ENCODE measurements at regions not wholly inside any gene's neighbourhood (a gene's known extent, or its start where the extent isn't known, plus 50 kb on each side); places are given as distances from the start of the nearest gene placed in this dataset.
"Not testable (repeated sequence)": the region's sequence is repeated elsewhere in the genome, so short reads cannot be mapped to it uniquely, and the experiment has no call there.

DNA sequence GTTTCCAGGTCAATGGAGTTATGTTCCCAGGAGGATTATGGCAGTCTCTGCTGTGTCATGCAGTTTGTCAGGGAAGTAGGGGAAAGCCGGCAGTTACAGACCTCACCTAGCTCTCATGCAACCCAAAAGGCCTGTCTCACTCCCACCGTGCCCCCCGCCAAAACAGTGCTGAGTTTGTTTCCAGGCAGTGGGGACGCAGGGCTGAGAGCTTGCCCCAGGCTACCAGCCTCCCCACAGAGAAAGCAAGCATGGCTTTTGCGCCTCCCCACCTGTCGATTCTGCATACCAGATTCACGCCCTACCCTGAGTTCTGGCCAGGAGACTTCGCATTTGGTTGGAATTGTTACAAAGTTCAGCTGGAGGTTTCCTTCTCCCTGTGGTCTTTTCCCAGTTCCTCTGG lies 383.9 kb downstream of the PCDH11X start:
- CTCF ChIA-PET; H3K9me3 ChIP-seq (replicated peaks; ENCODE audit: control insufficient read depth, insufficient read depth, low read length); H3K9me1 ChIP-seq (replicated peaks; ENCODE audit: control insufficient read depth, extremely low read depth, insufficient read depth, low read length); BruUV-seq (replicated peaks); H4K20me1 ChIP-seq (replicated peaks; ENCODE audit: control insufficient read depth, extremely low read depth, insufficient read depth, low read length); intact Hi-C loops (cut with micrococcal nuclease); H3K9ac ChIP-seq (replicated peaks; ENCODE audit: extremely low read depth, insufficient read depth, low read length); H3K4me2 ChIP-seq (ENCODE audit: insufficient read depth, low read length); H3K27me3 ChIP-seq (ENCODE audit: control insufficient read depth in 2 of 2, insufficient read depth in 2 of 2, low read length in 2 of 2); H3K79me2 ChIP-seq (ENCODE audit: control insufficient read depth, insufficient read depth, low read length); FAIRE-seq; DNase-seq (ENCODE audit: low read depth, low spot score); H3K4me1 ChIP-seq (ENCODE audit: control insufficient read depth, extremely low read depth, insufficient read depth, low read length); dilution Hi-C loops (cut with MboI; ENCODE audit: extremely low pct_ligation_motif_present, low sequenced_read_pairs); H3K36me3 ChIP-seq (ENCODE audit: control insufficient read depth in 2 of 2, extremely low read depth in 1 of 2, insufficient read depth in 2 of 2, low read length in 2 of 2); H2AFZ ChIP-seq (ENCODE audit: low read depth, low read length); POLR2A ChIA-PET; H3K27ac ChIP-seq (ENCODE audit: insufficient read depth, low read depth, low read length); H3K4me3 ChIP-seq (replicated peaks in 1 of 3; ENCODE audit: insufficient read depth in 1 of 3, low read depth in 1 of 3, low read length in 3 of 3): not testable (repeated sequence)

DNA sequence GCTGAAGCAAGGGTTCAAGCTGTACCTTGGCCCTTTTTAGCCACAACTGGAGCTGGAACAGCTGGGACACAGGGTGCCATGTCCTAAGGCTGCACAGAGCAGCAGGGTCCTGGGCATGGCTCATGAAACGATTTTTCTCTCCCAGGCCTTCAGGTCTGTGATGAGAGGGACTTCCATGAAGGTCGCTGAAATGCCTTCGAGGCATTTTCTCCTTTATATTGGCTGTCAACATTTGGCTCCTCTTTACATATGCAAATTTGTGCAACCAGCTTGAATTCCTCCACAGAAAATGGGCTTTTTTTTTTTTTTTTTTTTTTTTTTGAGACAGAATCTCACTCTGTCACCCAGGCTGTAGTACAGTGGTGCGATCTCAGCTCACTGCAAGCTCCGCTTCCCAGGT lies 430.8 kb downstream of the PCDH11X start:
- intact Hi-C loops (cut with micrococcal nuclease) (no loop called here), dilution Hi-C loops (cut with MboI; ENCODE audit: extremely low pct_ligation_motif_present, low sequenced_read_pairs) (no loop called here)
- Histone ChIP-seq H3K9ac (replicated peaks; ENCODE audit: extremely low read depth, insufficient read depth, low read length) (no peak overlapping the region), H3K4me1 (ENCODE audit: control insufficient read depth, extremely low read depth, insufficient read depth, low read length) (no peaks in the 10 kb centered on the region), H4K20me1 (replicated peaks; ENCODE audit: control insufficient read depth, extremely low read depth, insufficient read depth, low read length) (no peaks in the 10 kb centered on the region), H3K79me2 (ENCODE audit: control insufficient read depth, insufficient read depth, low read length) (no peaks in the 10 kb centered on the region), H3K4me3 (replicated peaks in 1 of 3; ENCODE audit: insufficient read depth in 1 of 3, low read depth in 1 of 3, low read length in 3 of 3) (no peak overlapping the region), H3K27me3 (ENCODE audit: control insufficient read depth in 2 of 2, insufficient read depth in 2 of 2, low read length in 2 of 2) (no peaks in the 10 kb centered on the region), H3K9me1 (replicated peaks; ENCODE audit: control insufficient read depth, extremely low read depth, insufficient read depth, low read length) (no peaks in the 10 kb centered on the region), H3K9me3 (replicated peaks; ENCODE audit: control insufficient read depth, insufficient read depth, low read length) (no peaks in the 10 kb centered on the region), H3K36me3 (ENCODE audit: control insufficient read depth in 2 of 2, extremely low read depth in 1 of 2, insufficient read depth in 2 of 2, low read length in 2 of 2) (no peaks in the 10 kb centered on the region), H3K4me2 (ENCODE audit: insufficient read depth, low read length) (no peak overlapping the region), H2AFZ (ENCODE audit: low read depth, low read length) (no peak overlapping the region), H3K27ac (ENCODE audit: insufficient read depth, low read depth, low read length) (no peak overlapping the region)
- POLR2A ChIA-PET = no interaction called here
- no peak for FAIRE-seq
- CTCF ChIA-PET = no interaction called here
- TF ChIP-seq EZH2 (IDR thresholded peaks at IDR 0.05; ENCODE audit: borderline replicate concordance, low read depth, low read length, severe bottlenecking) (no peak), POLR2AphosphoS5 (IDR thresholded peaks at IDR 0.05; ENCODE audit: insufficient read depth, low read depth, low read length) (no peak), MYC (IDR thresholded peaks at IDR 0.05; ENCODE audit: low read depth, low read length) (no peak), POLR2A (IDR thresholded peaks at IDR 0.05; ENCODE audit: low read depth, low read length) (no peak), JUN (IDR thresholded peaks at IDR 0.05; ENCODE audit: borderline replicate concordance, insufficient read depth, insufficient read length, low read depth) (no peak), FOS (IDR thresholded peaks at IDR 0.05; ENCODE audit: borderline replicate concordance, insufficient read depth, low read length) (no peak), GATA2 (IDR thresholded peaks at IDR 0.05; ENCODE audit: insufficient read depth, insufficient read length, low read depth, low read length) (no peak)
- TF ChIP-seq, protein P1, sequence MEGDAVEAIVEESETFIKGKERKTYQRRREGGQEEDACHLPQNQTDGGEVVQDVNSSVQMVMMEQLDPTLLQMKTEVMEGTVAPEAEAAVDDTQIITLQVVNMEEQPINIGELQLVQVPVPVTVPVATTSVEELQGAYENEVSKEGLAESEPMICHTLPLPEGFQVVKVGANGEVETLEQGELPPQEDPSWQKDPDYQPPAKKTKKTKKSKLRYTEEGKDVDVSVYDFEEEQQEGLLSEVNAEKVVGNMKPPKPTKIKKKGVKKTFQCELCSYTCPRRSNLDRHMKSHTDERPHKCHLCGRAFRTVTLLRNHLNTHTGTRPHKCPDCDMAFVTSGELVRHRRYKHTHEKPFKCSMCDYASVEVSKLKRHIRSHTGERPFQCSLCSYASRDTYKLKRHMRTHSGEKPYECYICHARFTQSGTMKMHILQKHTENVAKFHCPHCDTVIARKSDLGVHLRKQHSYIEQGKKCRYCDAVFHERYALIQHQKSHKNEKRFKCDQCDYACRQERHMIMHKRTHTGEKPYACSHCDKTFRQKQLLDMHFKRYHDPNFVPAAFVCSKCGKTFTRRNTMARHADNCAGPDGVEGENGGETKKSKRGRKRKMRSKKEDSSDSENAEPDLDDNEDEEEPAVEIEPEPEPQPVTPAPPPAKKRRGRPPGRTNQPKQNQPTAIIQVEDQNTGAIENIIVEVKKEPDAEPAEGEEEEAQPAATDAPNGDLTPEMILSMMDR (IDR thresholded peaks at IDR 0.05; ENCODE audit: extremely low read depth in 1 of 2, insufficient read depth in 1 of 2, low read depth in 1 of 2, low read length in 2 of 2) = no peak
- TF ChIP-seq, protein P2, sequence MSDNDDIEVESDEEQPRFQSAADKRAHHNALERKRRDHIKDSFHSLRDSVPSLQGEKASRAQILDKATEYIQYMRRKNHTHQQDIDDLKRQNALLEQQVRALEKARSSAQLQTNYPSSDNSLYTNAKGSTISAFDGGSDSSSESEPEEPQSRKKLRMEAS (IDR thresholded peaks at IDR 0.05; ENCODE audit: insufficient read depth, insufficient read length) = no peak
- BruUV-seq (replicated peaks) = no TSS peak
- no peak for DNase-seq (ENCODE audit: low read depth, low spot score)

All from endothelial cell of umbilical vein (primary cell).